NCI-H1105 treated with DMSO at 0.1 percent for 48 hours (cell line): ENCODE measurements at regions not wholly inside any gene's neighbourhood (a gene's known extent, or its start where the extent isn't known, plus 50 kb on each side); places are given as distances from the start of the nearest gene placed in this dataset.

Source experiments
- DNase-seq: peaks from one replicate; lab custom pipeline; 2025; lab: John Stamatoyannopoulos, UW

DNA sequence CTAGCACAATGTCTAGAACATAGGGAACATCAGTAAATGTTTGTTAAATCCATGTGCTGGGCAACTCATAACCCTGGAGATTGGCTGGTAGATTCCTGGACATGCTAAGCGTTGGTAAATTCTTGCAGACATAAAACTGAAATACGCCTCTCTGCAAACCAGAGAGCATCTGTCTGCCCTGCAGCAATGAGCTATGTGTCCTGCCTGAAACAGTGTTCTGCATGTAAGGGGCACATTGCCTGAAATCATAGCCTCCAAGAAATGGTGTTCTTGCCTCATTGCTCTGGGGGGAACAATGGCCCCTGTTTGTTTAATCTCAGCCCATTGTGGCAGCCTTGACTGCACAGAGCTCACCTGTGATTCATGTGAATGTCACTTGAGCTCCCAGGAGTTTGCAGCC lies 113.5 kb upstream of the CCL2 start:
- DNase-seq: no peak

DNA sequence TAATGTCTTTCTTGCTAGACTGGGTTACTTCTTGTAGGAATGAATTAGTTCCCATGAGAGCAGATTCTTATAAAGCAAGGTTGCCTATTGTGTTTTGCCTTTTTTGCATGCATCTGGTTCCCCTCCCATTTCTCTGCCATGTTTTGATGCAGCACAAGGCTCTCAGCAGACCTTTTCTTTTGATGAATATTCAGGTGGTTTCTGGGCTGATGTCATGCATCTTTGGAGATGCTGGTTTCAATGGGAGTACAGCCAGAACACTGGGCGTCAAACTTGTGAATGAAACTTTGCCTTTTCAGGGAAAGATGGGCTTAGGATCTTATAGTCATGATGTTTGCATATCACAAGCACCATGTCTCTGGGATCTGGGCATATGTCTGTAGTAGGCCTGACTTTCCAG lies 111.7 kb upstream of the CCL2 start:
- no peak for DNase-seq

GRCh38 chr17:34146440-34147043 lies 108.5 kb upstream of the CCL2 start:
- peak; percentile 61 for DNase-seq

- DNase-seq: no peak
Observed at GRCh38 chr17:34151102-34151501, 104.0 kb upstream of the CCL2 start.

DNA sequence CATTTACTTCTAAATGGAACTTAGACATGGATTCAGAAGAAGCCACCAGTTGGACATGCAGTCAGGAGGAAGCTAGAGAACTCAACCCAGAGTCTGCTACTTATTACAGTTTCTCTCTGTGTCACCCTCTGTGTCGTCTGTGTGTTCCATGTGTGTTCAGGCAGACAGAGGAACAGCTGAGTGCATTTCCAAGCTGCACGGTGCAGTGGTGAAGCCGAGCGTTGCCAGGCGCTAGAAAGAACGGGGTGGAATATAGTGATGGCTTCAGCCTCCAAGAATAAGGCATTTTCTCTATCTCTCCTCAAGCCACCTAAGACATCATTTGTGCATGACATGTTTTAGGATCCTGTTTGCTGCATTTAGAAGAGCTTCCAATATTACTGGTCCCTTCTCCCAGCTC lies 101.1 kb upstream of the CCL2 start:
- no peak for DNase-seq

DNA sequence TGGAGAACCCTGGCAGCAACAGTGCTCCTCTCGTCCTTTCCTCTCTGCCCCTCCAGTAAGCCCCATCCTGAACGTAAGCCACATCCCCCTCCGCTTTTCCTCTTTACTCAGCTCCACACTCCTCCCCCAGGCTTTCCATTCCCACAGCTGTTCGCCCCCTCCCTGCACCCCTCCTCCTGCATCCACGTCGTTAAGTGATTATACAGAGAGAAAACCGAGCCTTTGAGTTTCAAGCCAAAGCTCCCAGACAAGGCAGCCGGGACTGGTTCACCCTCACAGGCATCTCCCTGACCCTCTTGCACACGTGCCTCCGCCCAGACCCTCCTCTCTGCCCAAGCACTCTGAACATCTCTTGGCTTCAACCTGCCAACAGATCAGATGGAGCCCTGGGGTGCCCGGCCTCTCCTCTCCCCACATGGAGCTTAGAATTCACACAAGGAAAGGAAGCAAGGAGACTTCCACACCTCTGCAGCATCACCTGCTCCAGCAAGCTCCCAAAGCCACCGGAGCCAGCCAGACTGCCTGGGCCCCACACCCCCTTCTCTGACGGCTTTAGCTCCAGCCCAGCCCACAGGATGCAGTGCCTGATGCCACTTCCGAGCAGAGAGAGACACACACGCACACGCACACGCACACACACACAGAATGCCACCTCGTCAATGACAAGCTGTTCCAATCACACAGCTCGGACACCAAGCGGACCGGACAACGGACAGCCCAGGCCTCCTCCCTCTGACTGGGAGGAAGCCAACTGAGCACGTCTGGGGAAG lies 99.9 kb upstream of the CCL2 start:
- no peak for DNase-seq

DNA sequence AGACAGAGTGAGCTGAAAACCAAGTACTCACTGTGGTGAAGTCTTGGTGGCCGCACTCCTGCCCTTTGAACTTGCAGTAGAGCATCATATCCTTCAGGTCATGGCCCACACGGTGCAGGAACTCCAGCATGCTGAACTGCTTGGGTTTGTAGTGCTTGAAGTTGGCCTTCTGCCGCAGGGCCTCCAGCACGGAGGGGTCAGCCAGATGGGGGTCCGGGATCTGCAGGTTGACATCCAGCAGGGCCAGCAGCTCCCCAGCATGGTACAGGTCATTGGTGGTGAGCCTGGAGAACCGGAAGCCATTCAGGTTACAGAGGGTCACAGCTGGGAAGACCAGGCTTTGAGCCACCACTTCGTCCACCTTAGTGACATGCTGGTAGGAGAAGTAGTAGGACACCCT lies 99.1 kb upstream of the CCL2 start:
- DNase-seq: no peak

- no peak for DNase-seq
Observed at GRCh38 chr17:34156401-34156740, 98.7 kb upstream of the CCL2 start.

GRCh38 chr17:34156741-34157589 lies 98.1 kb upstream of the CCL2 start:
- peak; percentile 58 for DNase-seq

DNA sequence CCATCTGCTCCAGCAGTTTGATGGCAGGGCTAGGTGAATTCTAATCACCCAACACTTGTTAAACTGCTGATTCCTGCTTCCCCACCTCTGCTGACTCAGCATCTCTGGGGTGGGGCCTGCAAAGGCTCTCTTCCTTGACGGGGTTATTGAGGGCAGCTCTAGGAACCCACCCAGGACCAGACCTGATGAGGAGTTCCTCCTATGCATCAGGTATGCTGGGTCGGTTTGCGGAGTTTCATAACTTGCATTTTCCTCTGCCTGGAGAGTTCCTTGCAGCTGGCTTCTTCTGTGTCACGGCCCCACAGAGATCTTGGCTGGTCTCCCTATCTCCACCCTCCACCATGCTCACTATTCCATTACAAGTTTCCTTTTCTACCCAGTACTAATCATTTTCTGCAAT lies 93.4 kb upstream of the CCL2 start:
- no peak for DNase-seq

DNA sequence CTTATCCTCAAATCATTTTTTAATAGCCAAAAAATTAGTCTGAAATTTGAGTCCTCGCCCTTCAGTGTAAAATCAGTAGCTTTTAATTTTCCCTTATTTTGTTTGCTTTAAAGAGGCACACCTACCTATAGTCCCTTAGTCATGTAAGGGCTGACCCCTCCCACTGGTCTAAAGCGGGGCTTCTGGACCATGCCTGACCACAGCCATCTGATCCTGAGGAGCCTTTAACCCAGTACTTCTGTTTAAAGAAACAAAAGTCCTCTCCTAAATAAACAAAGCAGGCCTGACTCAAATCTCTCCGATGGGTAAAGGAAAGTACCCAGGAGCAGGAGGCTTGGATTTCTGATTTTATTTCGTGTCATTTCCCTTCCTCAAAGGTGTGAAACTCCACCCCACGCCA lies 92.0 kb upstream of the CCL2 start:
- no peak for DNase-seq

DNA sequence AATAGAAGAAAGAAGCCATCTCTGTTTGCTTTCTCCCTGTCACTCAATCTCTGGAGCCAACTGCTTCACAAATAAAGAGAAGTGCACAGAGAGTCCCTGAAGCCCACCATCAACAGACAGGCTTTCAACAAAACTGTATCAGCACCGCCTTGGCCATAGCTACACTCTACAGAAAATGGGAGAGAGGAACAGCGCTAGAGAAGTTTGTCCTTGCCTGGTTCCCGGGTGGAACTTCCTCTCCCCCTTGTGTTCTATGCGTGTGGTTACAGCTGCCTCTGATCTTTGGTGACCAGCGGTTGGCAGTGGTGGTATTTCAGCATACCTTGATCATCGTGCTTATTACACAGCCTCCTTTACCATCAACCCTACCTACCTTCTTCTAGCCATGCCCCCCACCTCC lies 91.4 kb upstream of the CCL2 start:
- DNase-seq: no peak

GRCh38 chr17:34164837-34165236 lies 90.2 kb upstream of the CCL2 start:
- no peak for DNase-seq

DNA sequence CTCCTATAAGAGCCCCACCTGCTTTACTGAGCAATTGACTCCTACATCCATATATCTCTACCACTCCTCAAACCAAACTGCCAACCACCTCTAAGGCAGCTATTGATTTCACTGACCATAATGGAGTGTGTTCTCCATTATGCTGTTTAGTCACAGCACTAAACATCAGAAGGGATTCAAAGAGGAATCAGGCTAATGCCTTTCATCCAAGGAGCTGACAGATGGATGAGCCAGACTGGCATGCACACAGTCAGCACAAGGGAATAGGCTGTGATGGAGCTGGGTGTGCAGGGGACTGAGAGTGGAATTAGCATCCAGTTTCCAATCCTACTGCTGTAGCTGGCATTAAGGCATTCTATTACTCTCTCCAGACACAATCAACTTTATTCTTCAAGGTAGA lies 88.7 kb upstream of the CCL2 start:
- DNase-seq: no peak

DNA sequence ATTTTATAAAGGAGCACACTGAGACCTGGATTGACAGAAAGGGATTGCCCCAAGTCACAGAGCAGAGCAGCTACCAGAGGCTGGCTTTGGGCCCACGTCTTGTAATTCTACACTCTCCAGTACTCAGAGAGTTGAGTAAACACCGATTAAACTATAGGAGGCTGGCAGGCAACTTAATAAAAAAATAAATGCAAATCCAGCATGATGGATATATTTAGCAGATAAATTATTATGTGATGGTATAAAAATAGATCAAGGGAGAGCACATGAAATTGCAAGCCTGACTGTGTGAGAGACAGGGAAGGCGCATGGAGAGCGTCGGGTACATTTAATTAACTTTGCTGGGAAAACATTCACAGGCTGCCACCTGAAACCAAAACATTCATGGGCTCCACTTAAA lies 87.7 kb upstream of the CCL2 start:
- peak; percentile 86 for DNase-seq

GRCh38 chr17:34168989-34169388 lies 86.1 kb upstream of the CCL2 start:
- no peak for DNase-seq

GRCh38 chr17:34169496-34169895 lies 85.6 kb upstream of the CCL2 start:
- DNase-seq: peak; percentile 47

DNA sequence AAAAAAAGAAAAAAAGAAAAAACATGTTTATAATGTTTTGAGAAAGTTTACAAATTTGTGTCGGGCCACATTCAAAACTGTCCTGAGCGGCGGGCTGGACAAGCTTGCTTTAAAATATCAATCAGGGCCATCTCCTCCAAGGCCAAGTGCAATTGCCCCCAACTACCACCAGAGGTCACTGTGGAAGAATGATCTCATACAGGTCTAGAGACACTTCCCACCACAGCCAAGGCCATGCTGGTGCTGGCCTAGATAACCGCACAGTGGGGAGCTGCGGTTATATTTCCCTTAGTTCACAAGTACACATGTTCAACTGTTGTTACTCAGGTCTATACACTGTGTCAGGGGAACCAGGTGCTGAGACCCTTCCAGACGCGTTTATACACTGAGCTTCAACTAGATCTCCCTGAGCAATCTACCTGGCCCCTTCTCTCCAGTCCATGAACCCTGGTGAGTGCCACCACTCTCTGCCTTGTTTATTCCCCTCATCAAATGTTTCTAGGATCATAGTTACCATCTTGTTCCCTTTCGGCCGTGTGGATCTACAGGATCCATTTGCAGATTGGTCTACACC lies 83.8 kb upstream of the CCL2 start:
- peak; percentile 23 for DNase-seq

DNA sequence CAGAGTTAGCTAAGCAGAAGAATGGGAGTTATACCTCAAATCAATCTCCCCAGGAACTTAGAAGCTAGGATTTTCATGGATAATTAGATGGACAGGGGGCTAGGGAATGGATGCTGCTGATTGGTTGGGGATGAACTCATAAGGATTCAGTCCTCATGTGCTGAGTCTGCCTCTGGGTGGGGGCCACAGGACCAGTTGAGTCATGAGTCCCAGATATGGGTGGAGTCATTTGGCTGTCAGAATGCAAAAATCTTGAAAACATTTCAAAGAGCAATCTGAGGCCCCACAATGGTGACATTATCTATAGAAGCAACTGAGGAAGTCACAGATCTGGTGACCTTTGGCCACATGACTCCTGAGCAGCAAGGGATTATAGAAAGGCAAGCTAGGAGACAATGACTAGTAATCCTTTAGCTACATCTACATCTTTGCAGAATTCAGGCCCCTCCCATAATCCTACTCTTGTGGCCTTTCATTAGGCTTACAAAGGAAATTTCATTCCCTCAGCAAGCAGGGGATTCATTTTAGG lies 82.6 kb upstream of the CCL2 start:
- no peak for DNase-seq

DNA sequence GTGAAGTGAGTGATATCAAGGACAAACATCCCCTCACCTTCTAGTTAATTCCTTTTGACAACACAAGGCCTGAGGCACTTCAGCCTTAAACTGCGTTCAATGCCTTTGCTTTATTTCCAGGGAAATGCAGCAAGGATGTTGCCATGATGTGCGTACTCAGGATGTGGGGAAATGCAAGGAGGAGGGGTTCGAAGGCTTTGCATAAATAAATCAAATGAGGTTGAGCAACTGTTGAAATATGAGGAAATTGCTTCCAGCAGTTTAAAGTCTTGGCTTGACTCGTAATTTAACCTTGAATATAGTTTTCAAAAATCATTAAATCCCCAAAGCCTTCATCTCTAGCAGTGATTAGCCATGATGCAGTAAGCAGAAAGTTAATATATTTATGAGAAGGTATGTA lies 81.8 kb upstream of the CCL2 start:
- no peak for DNase-seq

- no peak for DNase-seq
Observed at GRCh38 chr17:34174496-34174895, 80.6 kb upstream of the CCL2 start.

- no peak for DNase-seq
Observed at GRCh38 chr17:34176440-34176839, 78.6 kb upstream of the CCL2 start.

- DNase-seq: no peak
Observed at GRCh38 chr17:34177642-34178041, 77.4 kb upstream of the CCL2 start.
